ENCODE measurements at regions not wholly inside any gene's neighbourhood (a gene's known extent, or its start where the extent isn't known, plus 50 kb on each side); places are given as distances from the start of the nearest gene placed in this dataset.

- no peak overlapping the region for H3K4me3 ChIP-seq
- TF ChIP-seq POLR2AphosphoS5 (IDR thresholded peaks at IDR 0.05) (no peak), POLR2A (IDR thresholded peaks at IDR 0.05) (no peak), CTCF (IDR thresholded peaks at IDR 0.05) (no peak)
- no peak overlapping the region for H3K27ac ChIP-seq
- intact Hi-C loops (cut with DNase I; ENCODE audit: low total_unique reads): no loop called here
- H3K27me3 ChIP-seq: no peaks in the 10 kb centered on the region
- DNase-seq (ENCODE audit: low spot score in 2 of 2): no peak
- H3K36me3 ChIP-seq: no peaks in the 10 kb centered on the region
- H3K4me1 ChIP-seq: no peaks in the 10 kb centered on the region
- H3K9me3 ChIP-seq: no peaks in the 10 kb centered on the region
Observed at GRCh38 chr12:75831402-75831801, 200.2 kb downstream of the PHLDA1 start.

GRCh38 chr12:75827061-75827460 lies 204.5 kb downstream of the PHLDA1 start:
- Histone ChIP-seq H3K4me1 (no peaks in the 10 kb centered on the region), H3K9me3 (no peaks in the 10 kb centered on the region), H3K27me3 (no peaks in the 10 kb centered on the region), H3K36me3 (no peaks in the 10 kb centered on the region), H3K4me3 (no peak overlapping the region), H3K27ac (no peak overlapping the region)
- intact Hi-C loops (cut with DNase I; ENCODE audit: low total_unique reads): no loop called here
- DNase-seq (ENCODE audit: low spot score in 2 of 2): no peak
- TF ChIP-seq CTCF (IDR thresholded peaks at IDR 0.05): no peak
- TF ChIP-seq POLR2AphosphoS5 (IDR thresholded peaks at IDR 0.05): no peak
- TF ChIP-seq POLR2A (IDR thresholded peaks at IDR 0.05): no peak

DNA sequence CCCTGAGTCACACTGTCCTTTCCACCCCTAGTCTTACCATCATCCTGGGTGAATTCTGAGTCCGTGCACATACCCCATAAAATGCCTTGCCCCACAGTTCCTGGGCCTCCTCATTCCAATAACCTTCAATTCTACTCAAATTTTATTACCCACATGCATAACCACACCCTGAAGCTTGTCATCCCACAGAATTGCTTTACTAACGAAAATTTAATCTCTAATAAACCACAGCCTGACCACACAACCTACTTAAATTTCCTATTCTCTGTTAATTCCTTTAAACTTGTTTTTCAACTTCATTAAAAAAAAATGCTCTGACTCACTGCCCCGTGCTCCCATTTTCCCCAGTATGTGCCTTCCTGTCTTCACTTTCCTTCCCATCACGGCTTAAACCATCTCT lies 205.9 kb downstream of the PHLDA1 start:
- Histone ChIP-seq H3K9me3 (no peaks in the 10 kb centered on the region), H3K4me3 (no peak overlapping the region), H3K4me1 (no peaks in the 10 kb centered on the region), H3K27me3 (no peaks in the 10 kb centered on the region), H3K36me3 (no peaks in the 10 kb centered on the region), H3K27ac (no peak overlapping the region)
- intact Hi-C loops (cut with DNase I; ENCODE audit: low total_unique reads): no loop called here
- no peak for DNase-seq (ENCODE audit: low spot score in 2 of 2)
- TF ChIP-seq CTCF (IDR thresholded peaks at IDR 0.05) (no peak), POLR2A (IDR thresholded peaks at IDR 0.05) (no peak), POLR2AphosphoS5 (IDR thresholded peaks at IDR 0.05) (no peak)

DNA sequence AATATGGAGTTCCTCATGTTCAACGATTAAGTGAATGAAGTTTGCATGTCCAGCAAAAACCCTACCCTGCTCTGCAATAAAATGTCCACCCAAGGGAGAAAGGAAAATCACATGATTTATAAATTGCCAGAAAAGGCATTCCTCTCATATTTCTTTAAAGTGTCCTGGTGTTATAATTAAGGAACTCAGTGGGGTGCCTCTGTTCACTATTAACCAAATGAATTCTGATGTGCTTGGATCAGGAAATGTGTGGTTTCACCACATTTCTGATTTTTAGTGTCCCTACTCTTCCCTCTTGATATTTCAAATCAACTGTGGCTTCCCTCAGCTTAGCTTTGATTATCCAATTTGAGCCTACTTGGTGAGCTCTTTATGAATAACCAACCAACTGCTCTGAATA lies 208.1 kb downstream of the PHLDA1 start:
- Histone ChIP-seq H3K4me1 (no peaks in the 10 kb centered on the region), H3K27me3 (no peaks in the 10 kb centered on the region), H3K4me3 (no peak overlapping the region), H3K36me3 (no peaks in the 10 kb centered on the region), H3K9me3 (no peaks in the 10 kb centered on the region), H3K27ac (no peak overlapping the region)
- intact Hi-C loops (cut with DNase I; ENCODE audit: low total_unique reads): no loop called here
- TF ChIP-seq POLR2A (IDR thresholded peaks at IDR 0.05): no peak
- TF ChIP-seq POLR2AphosphoS5 (IDR thresholded peaks at IDR 0.05): no peak
- no peak for TF ChIP-seq CTCF (IDR thresholded peaks at IDR 0.05)
- no peak for DNase-seq (ENCODE audit: low spot score in 2 of 2)

GRCh38 chr12:75822416-75822815 lies 209.2 kb downstream of the PHLDA1 start:
- Histone ChIP-seq H3K27me3 (no peaks in the 10 kb centered on the region), H3K4me3 (no peak overlapping the region), H3K9me3 (no peaks in the 10 kb centered on the region), H3K27ac (no peak overlapping the region), H3K4me1 (no peaks in the 10 kb centered on the region), H3K36me3 (no peaks in the 10 kb centered on the region)
- TF ChIP-seq POLR2AphosphoS5 (IDR thresholded peaks at IDR 0.05) (no peak), POLR2A (IDR thresholded peaks at IDR 0.05) (no peak), CTCF (IDR thresholded peaks at IDR 0.05) (no peak)
- intact Hi-C loops (cut with DNase I; ENCODE audit: low total_unique reads): no loop called here
- no peak for DNase-seq (ENCODE audit: low spot score in 2 of 2)

Data from breast epithelium (tissue), 4 donors.